Caco-2 (cell line): ENCODE measurements at regions not wholly inside any gene's neighbourhood (a gene's known extent, or its start where the extent isn't known, plus 50 kb on each side); places are given as distances from the start of the nearest gene placed in this dataset.

Experiments
- BruUV-seq: library from RNA; stranded (reverse); fragments of 400-500 nt; replicated peaks from 2 replicates; lab custom pipeline; 2021; lab: Mats Ljungman, UMichigan
- CTCF ChIA-PET: fragments of 300-600 bp; sonication (Branson Sonifier 250); formaldehyde crosslinking; loops from one replicate; lab custom pipeline; 2022; ENCODE audit warnings: antibody characterized with exemption; lab: Charles Lee
- POLR2A ChIA-PET: fragments of 300-600 bp; sonication (Branson Sonifier 250); formaldehyde crosslinking; loops from one replicate; lab custom pipeline; 2022; ENCODE audit warnings: antibody characterized with exemption; lab: Charles Lee
- DNase-seq, 2 experiments: peaks; one replicate each; pipeline versions ENCODE4 v3.0.0 to v3.0.0-alpha.2; 2020 to 2022
- H3K27me3 ChIP-seq: replicated peaks from 2 replicates; pipeline ENCODE4 v1.6.0; 2011; ENCODE audit warnings: low read length; ENCODE audit not compliant: control insufficient read depth, insufficient read depth
- H3K36me3 ChIP-seq: 2 replicates; pipeline ENCODE4 v1.5.1; 2011; ENCODE audit warnings: low read length; ENCODE audit not compliant: control insufficient read depth, insufficient read depth
- H3K4me1 ChIP-seq: fragments of 250-450 bp; sonication (Bioruptor Pico); 2 replicates; pipeline ENCODE4 v1.5.1; 2020; ENCODE audit warnings: mild to moderate bottlenecking
- H3K4me3 ChIP-seq: 2 replicates; pipeline ENCODE4 v1.5.1; 2011; ENCODE audit warnings: low read depth, mild to moderate bottlenecking, control low read depth, low read length
- H3K9me3 ChIP-seq: fragments of 250-450 bp; sonication (Bioruptor Pico); 2 replicates; pipeline ENCODE4 v1.5.1; 2020; ENCODE audit warnings: mild to moderate bottlenecking, moderate library complexity
- H3K27ac Mint-ChIP-seq: one replicate; pipeline ENCODE4 v1.8.0; 2022; ENCODE audit warnings: mixed read lengths; ENCODE audit not compliant: unreplicated experiment
- H3K27me3 Mint-ChIP-seq: one replicate; pipeline ENCODE4 v1.8.0; 2022; ENCODE audit warnings: mixed read lengths; ENCODE audit not compliant: insufficient read depth, unreplicated experiment
- H3K36me3 Mint-ChIP-seq: one replicate; pipeline ENCODE4 v1.8.0; 2022; ENCODE audit warnings: mild to moderate bottlenecking, mixed read lengths; ENCODE audit not compliant: insufficient read depth, unreplicated experiment
- H3K4me1 Mint-ChIP-seq: one replicate; pipeline ENCODE4 v1.8.0; 2022; ENCODE audit warnings: low read depth, mixed read lengths; ENCODE audit not compliant: unreplicated experiment
- H3K4me3 Mint-ChIP-seq: one replicate; pipeline ENCODE4 v1.8.0; 2022; ENCODE audit warnings: mild to moderate bottlenecking, moderate library complexity, mixed read lengths; ENCODE audit not compliant: unreplicated experiment
- H3K9me3 Mint-ChIP-seq: one replicate; pipeline ENCODE4 v1.8.0; 2022; ENCODE audit warnings: mixed read lengths; ENCODE audit not compliant: unreplicated experiment
- CTCF ChIP-seq, 2 experiments: fragments of 200-600 bp in 1 of 2; IDR thresholded peaks; 1 replicate in 1 of 2; 2 replicates in 1 of 2; pipeline versions ENCODE4 v1.5.1 to v1.8.0; 2011 to 2022; ENCODE audit warnings: antibody characterized with exemption in 1 of 2, control low read depth in 1 of 2, inconsistent platforms in 1 of 2, low read depth in 1 of 2, low read length in 1 of 2, mild to moderate bottlenecking in 1 of 2, moderate library complexity in 1 of 2; ENCODE audit not compliant: insufficient read depth in 1 of 2, severe bottlenecking in 1 of 2, unreplicated experiment in 1 of 2
- intact Hi-C: fragments of 100-400 bp; cut with micrococcal nuclease; formaldehyde crosslinking; loops from one replicate; pipeline ENCODE4 v1.10.0; 2022; ENCODE audit not compliant: unreplicated experiment

- ChIA-PET CTCF (no interaction called here), POLR2A (no interaction called here)
- no peaks in the 10 kb centered on the region for H3K27me3 Mint-ChIP-seq
- no peak for TF ChIP-seq CTCF (IDR thresholded peaks at IDR 0.05; ENCODE audit: insufficient read depth in 1 of 2, low read depth in 1 of 2, low read length in 1 of 2, severe bottlenecking in 1 of 2, unreplicated experiment in 1 of 2)
- BruUV-seq, result no TSS peak
- no peaks in the 10 kb centered on the region for H3K36me3 Mint-ChIP-seq
- DNase-seq, result no peak
- H3K4me3 Mint-ChIP-seq, result no peak overlapping the region
- Histone ChIP-seq H3K9me3 (no peaks in the 10 kb centered on the region), H3K36me3 (no peaks in the 10 kb centered on the region), H3K27me3 (no peaks in the 10 kb centered on the region), H3K4me3 (no peak overlapping the region), H3K4me1 (no peaks in the 10 kb centered on the region)
- intact Hi-C loops, result no loop called here
- H3K27ac Mint-ChIP-seq, result no peak overlapping the region
- no peaks in the 10 kb centered on the region for H3K4me1 Mint-ChIP-seq
- no peaks in the 10 kb centered on the region for H3K9me3 Mint-ChIP-seq
Measured at GRCh38 chr3:176941689-176942088, 255.6 kb downstream of the TBL1XR1 start.

- no peak overlapping the region for H3K27ac Mint-ChIP-seq
- no peaks in the 10 kb centered on the region for H3K4me1 Mint-ChIP-seq
- H3K36me3 ChIP-seq, result no peaks in the 10 kb centered on the region; the same call in 1 of the 2 replicates
- H3K27me3 ChIP-seq, result no peaks in the 10 kb centered on the region
- DNase-seq, result peak; percentile 41 to 68
- no peak overlapping the region for H3K4me3 ChIP-seq
- no peaks in the 10 kb centered on the region for H3K9me3 ChIP-seq
- peaks cover 15% of the 10 kb centered on the region for H3K9me3 Mint-ChIP-seq
- H3K4me1 ChIP-seq, result no peaks in the 10 kb centered on the region
- no peaks in the 10 kb centered on the region for H3K36me3 Mint-ChIP-seq
- intact Hi-C loops, result loop anchor here (1.0 to 10.0 kb wide), 7 partner anchors 67 to 1446 kb away; no protein-coding TSS in a partner anchor
- no peaks in the 10 kb centered on the region for H3K27me3 Mint-ChIP-seq
- BruUV-seq, result no TSS peak
- no peak overlapping the region for H3K4me3 Mint-ChIP-seq
- TF ChIP-seq CTCF (IDR thresholded peaks at IDR 0.05; ENCODE audit: insufficient read depth in 1 of 2, low read depth in 1 of 2, low read length in 1 of 2, severe bottlenecking in 1 of 2, unreplicated experiment in 1 of 2), result peak; percentile 58 to 75
- ChIA-PET CTCF (interaction anchor here (0.6 to 2.5 kb wide), 4 partner anchors 15 to 509 kb away, joined by 3 to 38 read pairs (median 4); no protein-coding TSS in a partner anchor), POLR2A (no interaction called here)
Measured at GRCh38 chr3:176939022-176939817, 258.1 kb downstream of the TBL1XR1 start.

GRCh38 chr3:176937994-176938393 is 259.3 kb downstream of the TBL1XR1 start:
- Mint-ChIP-seq H3K27ac (no peak overlapping the region), H3K36me3 (no peaks in the 10 kb centered on the region), H3K9me3 (peaks cover 25% of the 10 kb centered on the region), H3K4me3 (no peak overlapping the region), H3K4me1 (no peaks in the 10 kb centered on the region), H3K27me3 (no peaks in the 10 kb centered on the region)
- H3K27me3 ChIP-seq, result no peaks in the 10 kb centered on the region
- no peak overlapping the region for H3K4me3 ChIP-seq
- no peaks in the 10 kb centered on the region; the same call in 1 of the 2 replicates for H3K36me3 ChIP-seq
- no TSS peak for BruUV-seq
- CTCF ChIA-PET, result interaction anchor here (0.7 to 2.5 kb wide), 3 partner anchors 65 to 508 kb away, joined by 3 to 38 read pairs (median 5); no protein-coding TSS in a partner anchor
- POLR2A ChIA-PET, result no interaction called here
- H3K9me3 ChIP-seq, result no peaks in the 10 kb centered on the region
- no peak for TF ChIP-seq CTCF (IDR thresholded peaks at IDR 0.05; ENCODE audit: insufficient read depth in 1 of 2, low read depth in 1 of 2, low read length in 1 of 2, severe bottlenecking in 1 of 2, unreplicated experiment in 1 of 2)
- no peak for DNase-seq
- no peaks in the 10 kb centered on the region for H3K4me1 ChIP-seq
- intact Hi-C loops, result loop anchor here (2.0 to 10.0 kb wide), 2 partner anchors 981 to 1447 kb away; no protein-coding TSS in a partner anchor
